HG02798 (cell line): ENCODE measurements at regions not wholly inside any gene's neighbourhood (a gene's known extent, or its start where the extent isn't known, plus 50 kb on each side); places are given as distances from the start of the nearest gene placed in this dataset.

ENCODE experiments used
- ATAC-seq: cut with Tn5 transposase; IDR thresholded peaks from one replicate; pipeline ENCODE4 v1.9.1; 2021; ENCODE audit warnings: mild to moderate bottlenecking; ENCODE audit not compliant: unreplicated experiment, poor library complexity

DNA sequence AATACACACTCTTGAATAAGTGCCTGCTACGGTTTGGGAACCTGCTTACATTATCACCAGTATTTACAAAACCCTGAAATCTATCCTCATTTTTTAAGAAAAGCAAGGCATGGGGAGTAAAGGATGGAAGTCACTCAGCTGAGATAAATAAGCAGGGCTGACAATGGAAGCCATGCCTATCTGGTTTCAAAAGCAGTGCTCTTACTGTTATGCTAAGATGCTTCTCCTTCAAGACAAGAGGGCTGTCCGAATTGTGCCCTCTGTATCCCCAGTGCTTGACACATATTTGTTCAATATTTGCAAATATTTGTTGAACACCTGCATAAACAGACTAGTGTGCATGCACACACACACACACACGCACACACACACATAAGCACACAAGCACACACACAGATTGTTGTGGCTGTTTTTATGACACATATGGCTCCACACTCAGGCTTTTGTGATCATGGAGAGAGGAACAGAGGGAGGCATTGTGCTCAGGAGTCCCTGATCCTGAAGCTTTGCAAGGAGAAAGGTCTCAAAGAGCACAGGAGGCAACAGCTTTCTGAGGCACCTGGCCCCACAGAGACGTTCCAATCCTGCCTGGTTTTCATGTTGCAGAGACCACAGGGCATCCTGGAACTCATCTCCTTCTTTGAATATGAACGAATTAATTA is 401.6 kb upstream of the CDH11 start:
- no peak for ATAC-seq

DNA sequence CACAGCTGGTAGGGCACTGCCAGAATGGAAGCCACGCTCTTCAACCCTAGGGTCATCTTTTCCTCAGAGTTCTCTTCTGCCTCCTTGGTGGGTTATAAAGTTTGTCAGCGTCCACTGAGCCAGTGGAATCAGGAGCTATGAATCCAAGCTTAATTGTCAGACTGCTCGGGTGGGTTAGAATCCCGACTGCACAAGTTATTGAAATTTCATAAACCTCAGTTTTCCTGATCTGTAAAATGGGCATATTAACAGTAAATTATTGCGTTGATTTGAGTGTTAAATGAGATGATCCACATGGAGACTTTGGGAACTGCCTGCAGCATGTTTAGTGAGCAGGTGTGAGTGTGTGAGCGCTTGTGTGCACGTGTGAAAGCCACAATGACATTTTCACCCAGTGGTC is 400.5 kb upstream of the CDH11 start:
- no peak for ATAC-seq

DNA sequence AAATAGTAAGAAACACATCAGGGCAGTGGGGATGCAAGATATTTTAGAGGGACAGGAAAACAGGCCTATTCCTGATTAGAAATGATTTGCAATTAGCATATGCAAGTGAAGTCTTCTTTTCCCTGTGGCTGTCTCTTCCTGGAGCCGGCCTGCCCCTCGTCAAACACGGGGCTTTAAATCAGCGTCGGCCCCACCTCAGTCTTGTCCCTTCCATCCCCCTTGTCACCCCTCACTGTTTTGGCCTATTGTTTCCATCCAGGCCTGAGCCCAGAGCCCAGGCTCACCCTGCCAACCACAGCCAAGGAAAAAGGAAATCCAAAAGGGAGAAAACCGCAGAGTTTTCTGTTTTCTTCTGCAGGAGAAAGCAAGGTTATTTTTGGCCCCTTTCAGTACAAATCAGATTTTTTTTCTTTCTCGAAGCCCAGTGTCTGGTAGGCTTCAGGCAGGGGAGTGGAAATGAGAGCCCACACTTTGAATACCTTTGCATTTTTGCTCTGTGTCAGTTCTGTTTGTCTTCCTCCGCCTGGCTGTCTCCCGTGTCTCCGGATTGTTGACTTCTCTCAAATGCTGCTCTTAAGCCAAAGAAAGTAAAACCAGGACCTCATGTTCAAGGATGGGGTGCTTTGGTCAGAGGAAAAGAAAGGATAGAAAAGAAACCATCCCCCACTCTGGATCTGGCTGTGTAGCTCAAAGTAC is 399.9 kb upstream of the CDH11 start:
- no peak for ATAC-seq

DNA sequence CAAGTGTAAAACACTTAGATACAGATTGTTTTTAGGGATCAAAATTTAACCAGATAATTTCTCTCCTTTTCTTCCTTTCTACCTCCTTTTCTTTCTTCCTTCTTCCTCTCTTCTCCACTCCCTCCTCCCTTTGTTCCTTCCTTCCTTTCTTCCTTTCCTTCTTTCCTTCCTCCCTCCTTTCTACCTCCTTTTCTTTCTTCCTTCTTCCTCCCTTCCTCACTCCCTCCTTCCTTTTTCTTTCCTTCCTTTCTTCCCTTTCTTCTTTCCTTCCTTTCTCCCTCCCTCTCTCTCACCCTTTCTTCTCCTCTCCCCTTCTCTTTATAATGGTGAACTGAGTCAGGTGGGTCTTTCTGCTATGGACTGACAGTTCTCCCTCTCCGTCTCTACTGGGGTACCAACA is 397.5 kb upstream of the CDH11 start:
- ATAC-seq = no peak

- no peak for ATAC-seq
Observed at GRCh38 chr16:65515193-65515592, 393.3 kb upstream of the CDH11 start.

DNA sequence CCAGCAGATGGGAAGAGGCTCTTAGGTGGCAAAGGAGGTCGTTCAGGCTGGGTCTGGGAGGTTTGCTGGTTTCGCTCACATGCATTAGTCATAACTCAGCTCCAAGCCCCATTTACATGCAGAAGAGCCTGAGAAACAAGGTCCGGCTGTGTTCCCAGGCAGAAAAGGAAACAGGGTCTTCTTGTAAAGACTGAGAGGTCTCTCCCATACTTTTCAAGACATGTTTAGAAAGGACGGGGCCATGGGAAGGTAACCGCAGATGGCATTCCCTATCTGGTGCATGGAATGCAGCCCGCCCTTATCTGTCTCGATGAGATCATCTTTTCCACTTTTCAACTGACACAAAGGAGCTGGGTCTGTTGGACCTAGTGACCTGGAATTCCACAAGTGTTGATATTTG is 389.0 kb upstream of the CDH11 start:
- ATAC-seq = no peak

DNA sequence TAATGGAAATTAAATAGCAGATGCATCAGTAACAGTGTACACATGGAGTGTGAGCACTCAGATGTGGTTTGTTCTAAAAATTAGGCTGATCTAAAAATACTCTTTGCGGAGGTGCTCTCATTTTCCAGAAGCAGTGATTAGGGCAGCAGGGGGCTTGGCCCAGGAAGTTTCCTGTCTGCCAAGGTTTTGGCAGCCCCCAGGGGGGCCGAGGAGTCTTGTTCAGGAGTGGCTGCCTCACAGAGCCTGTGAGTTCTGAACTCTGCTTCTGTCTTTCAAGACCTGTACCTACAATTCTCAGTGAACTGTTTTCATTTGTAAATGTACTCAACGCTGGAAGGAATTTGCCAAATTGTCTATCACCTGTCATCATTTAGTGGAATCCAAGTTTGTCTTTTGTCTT is 388.4 kb upstream of the CDH11 start:
- ATAC-seq = no peak

GRCh38 chr16:65509172-65509571 is 387.3 kb upstream of the CDH11 start:
- ATAC-seq = no peak

DNA sequence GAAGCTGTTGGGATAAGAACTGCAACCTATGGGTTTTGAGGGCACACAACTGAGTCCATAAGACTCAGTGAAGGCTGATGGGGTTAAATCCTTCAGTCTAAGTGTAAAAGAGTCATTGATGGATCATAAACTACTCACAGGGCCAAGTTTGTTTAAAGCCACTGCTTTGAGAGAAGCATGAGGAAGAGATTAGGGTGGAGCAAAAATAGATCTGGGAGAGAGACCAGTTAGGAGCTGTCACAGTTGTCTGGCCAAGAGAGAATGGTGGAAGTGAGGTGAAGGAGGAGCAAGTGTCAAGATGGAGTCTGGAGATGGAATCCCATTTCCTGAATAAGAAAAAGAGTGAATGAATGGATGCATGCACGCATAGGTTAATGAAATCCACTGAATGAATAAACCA is 379.1 kb upstream of the CDH11 start:
- ATAC-seq = no peak

- ATAC-seq = no peak
Observed at GRCh38 chr16:65500007-65500406, 378.1 kb upstream of the CDH11 start.

- ATAC-seq = no peak
Observed at GRCh38 chr16:65499566-65499965, 377.7 kb upstream of the CDH11 start.

DNA sequence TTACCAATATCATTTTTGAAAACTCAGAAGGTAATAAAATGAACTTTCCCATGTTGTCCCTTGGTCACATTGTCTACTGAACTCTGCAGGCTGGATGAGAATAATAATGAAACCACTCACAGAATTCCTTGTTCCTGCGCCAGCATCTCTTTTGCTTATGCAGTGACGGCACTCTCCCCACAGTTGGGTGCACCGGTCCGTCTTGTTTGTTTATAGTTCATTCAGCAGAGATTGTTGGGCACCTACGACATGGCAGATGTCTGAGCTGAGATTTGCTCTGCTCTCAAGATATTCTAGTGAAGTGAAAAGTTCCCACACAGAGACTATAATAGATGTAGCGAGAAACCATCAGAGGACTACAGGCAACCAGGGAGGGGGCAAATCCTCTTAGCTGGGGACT is 375.7 kb upstream of the CDH11 start:
- no peak for ATAC-seq

DNA sequence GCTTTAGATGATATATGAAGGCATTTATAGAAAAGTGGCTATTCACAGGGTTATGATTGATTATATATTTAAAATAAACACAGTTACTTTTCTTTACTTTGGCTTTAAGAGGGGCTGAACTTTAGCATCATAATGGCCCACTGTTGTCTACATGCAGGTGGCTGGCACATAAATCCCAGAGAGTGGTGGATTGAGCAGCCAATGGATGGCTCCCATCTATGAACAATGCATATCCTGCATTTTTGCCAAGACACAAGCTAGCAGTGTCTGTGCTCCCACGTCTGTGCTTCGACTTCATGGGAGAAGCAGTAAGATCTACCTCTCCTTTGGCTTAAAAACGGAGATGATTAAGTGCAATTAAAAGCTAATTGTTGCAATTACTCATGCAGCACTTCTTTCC is 373.2 kb upstream of the CDH11 start:
- ATAC-seq = no peak

DNA sequence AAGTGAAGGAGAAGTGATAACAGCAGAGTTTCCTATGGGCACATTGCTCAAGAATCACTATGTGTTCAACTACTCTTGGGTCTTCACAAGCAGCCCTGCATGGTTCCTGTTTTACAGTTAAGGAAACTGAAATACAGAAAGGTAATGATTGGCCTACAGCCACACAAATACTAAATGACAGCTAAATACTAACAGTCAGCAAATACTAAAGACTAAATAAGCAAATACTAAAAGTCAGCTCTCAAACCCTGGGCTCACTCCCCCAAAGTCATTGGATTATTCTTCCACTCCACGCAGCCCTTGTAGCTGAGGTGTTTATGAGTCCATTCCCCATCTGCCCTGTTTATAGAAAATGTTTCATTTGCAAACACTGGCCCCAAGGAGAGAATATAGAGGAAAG is 372.7 kb upstream of the CDH11 start:
- no peak for ATAC-seq

DNA sequence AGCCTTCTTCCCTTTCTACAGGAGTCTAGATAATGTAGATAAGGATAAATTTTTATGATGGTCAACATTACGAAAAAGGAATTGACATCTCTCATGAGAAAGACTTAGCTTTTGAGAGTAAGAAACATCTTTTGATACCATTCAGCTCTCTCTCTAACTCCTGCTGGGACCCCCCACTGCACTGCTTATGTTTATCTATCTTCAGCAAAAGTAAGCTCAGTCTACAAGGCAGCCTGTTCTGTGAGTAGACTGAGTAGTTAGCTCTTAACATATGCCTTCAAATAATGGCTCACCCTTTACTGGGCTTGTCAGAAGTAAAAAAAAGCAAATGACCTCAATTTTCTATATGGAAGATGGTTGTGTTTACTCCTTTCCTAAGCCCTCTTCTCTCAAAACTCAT is 372.2 kb upstream of the CDH11 start:
- no peak for ATAC-seq

GRCh38 chr16:65490286-65490685 is 368.4 kb upstream of the CDH11 start:
- ATAC-seq = no peak

DNA sequence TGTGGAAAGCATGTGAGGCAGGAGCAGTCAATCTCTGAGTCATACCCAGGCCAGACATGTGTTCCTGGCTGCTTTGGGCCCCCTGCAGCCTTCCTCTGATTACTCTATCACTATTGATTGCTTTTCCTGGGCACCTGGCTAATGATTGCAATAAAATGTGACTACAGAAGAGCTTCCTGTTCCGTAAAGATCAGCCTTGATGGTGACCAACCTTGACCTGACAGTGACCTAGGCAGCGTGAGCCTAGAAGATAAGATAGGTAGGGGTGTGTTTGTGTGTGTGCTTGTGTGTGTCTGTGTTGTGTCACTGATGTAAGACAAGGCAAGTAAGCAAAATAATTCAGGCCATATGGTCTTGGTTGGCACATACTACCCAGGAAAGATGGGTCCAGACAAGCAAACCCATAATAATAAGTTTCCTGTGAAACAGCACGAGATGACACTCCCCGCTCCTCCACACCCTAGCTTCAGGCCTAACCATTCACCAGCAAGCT is 367.7 kb upstream of the CDH11 start:
- ATAC-seq = no peak

- no peak for ATAC-seq
Observed at GRCh38 chr16:65487231-65487630, 365.4 kb upstream of the CDH11 start.

- no peak for ATAC-seq
Observed at GRCh38 chr16:65481956-65482355, 360.1 kb upstream of the CDH11 start.

DNA sequence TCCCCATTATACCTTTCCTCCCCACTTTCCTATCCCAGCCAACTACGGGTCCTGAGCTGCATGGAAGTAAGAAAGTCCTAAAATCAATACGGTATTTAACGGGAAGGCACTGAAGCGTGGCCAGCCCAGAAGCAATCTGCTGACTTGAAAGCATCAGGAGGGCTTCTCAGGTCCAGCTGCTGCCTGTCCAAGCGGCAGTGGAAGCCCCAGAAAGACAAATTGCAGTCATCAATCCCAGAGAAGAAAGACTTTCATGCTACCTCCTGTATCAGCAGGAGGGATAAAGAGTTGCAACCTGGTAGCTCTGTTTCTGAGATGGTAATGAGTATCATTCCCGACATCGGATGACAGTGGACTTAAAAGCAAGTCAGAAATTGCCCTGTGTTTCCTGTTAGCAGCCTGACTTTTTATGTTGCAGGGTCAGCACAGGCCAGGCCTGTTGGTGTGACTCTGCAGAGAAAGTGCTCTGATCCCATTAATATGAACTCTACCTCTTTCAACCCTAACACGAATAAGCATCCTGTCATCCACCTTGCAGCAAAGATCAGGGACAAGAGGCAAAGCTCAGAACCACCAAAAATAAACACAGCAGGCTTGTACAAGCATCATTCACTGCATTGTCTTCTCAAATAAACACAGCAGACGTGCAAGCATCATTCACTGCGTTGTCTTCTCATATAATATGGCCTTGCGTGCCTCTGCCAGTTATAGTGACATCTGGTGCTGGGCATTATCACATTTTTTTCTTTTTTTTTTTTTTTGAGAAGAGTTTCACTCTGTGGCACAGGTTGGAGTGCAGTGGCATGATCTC is 358.6 kb upstream of the CDH11 start:
- no peak for ATAC-seq

- ATAC-seq = no peak
Observed at GRCh38 chr16:65476448-65476955, 354.6 kb upstream of the CDH11 start.
